Activated CD4-positive, alpha-beta T cell treated with anti-CD3 and anti-CD28 coated beads, Interleukin-2, amount 50 U/mL, for 48 hours (primary cell): ENCODE measurements at regions not wholly inside any gene's neighbourhood (a gene's known extent, or its start where the extent isn't known, plus 50 kb on each side); places are given as distances from the start of the nearest gene placed in this dataset.

Source experiments
- DNase-seq, 2 experiments: peaks; one replicate each; pipeline ENCODE4 v3.0.0-alpha.2; 2020

- DNase-seq, result no peak
Observed at GRCh38 chr3:160132226-160132625, 93.0 kb upstream of the C3orf80 start.

GRCh38 chr3:160133757-160134156 lies 91.5 kb upstream of the C3orf80 start:
- no peak for DNase-seq

GRCh38 chr3:160134454-160134853 lies 90.8 kb upstream of the C3orf80 start:
- no peak for DNase-seq

DNA sequence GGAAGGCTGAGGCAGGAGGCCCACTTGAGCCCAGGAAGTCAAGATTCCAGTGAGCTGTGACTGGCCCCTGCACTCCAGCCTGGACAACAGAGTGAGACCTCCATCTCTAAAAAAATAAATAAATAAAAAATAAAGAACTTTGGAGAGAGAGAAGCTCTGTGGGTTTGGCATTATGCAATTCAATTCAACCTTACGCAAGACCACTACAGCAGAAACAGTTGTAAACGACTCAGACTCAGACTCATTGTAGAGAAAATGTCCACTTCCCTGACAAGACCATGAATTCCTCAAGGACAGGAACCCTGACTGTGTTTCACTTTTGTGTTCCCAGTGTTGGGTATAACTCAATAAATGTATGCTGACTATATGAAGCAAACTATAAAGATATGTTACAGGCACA lies 90.3 kb upstream of the C3orf80 start:
- DNase-seq, result no peak

DNA sequence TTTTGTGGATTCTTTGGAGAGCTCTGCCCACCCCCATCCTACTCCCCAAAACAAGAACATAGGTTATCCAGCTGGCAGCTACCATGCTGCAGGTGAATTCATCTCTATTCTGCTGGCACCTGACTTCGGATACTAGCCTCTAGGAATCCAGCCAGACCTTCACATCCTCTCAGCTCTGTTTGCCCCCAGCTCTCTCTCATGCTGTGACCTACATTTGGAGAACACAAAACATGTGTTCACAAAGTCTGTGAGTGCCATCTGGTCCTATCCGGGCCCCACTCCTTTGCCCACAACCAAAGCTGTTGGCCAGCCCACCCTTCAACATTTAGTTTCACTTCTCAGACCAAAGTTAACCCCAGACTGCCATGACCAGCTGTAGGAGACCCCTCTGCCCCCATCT lies 89.4 kb upstream of the C3orf80 start:
- no peak for DNase-seq

DNA sequence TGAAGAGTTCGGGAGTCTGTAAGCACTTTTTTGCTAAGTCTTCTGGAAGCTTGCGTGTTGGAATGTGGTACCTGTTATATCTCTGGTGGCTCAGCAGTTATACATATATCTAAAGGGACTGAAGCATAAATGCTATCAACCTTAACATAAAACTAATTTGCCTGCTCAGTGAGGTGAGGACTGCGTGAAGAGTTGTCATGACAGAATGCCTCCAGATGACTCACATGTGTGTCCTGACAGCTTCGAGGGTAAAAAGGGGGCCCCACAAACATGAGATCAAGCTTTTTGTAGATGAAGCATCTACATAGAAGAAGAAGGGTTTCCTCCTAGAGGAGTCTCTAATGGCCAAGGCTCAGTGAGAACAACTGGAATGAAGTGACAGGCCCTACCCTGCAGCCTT lies 88.8 kb upstream of the C3orf80 start:
- DNase-seq, result no peak

DNA sequence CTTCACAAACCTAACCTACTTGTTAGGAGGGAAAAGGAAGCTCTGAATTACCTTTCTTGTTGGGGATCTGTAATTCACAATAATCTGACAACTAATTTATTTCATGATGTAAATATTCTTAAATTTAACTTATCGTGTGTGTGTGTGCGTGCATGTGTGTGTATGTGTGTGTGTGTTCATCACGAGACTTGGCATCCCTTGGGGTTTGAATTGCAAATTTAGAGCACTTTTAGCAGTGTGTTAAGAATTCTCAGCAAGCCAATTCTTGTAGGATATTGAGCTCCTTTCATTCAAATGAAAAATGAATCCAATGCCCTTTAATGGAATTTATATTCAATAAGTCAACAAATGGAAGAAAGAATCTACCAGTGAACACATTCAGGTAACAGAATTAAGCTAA lies 85.9 kb upstream of the C3orf80 start:
- no peak for DNase-seq

DNA sequence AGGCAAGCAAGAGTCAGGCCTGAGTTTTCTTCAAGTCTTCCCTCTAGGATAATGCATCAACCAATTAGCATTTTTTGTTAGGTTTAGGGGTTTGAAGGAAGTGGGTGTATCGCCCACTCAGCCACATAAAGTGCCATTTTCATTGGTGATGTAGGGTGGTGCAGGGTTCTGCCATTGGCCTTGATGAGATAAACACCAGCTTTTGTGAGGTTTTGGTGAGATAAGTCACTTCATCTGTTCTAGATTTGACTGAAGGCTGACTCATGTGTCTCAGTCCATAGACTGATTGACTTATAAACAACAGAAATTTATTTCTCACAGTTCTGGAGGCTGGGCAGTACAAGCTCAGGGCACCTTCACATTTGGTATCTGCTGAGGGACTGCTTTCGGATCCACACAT lies 84.5 kb upstream of the C3orf80 start:
- DNase-seq, result peak; percentile 7 to 28

DNA sequence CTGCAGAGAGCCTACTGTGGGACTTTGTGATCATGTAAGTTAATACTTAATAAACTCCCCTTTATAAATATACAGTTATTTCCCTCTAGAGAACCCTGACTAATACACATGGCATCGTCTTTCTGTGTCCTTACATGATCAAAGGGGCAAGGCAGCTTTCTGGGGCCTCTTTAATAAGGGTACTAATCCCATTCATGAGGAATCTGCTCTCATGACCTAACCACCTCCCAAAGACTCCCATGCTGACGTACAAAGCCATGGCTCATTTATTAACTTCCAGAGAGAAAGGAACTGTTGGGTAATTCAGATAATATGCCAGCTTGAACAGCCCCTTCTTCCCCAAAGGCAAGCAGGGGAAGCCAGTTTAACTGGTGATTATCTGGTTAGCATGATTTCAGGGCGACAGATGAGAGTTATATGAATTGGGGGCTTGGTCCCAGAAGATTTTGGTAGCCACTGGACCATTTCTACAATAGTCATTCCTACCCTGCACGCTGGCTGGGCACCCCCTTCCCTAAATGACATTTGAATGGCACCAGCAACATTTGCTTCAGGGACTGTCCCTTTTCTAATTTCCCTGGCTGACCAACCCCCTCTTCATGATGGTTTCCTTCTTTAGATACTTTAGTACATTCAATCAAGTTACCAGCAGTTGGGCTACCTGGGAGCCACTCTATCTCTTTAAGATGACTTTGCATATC lies 83.6 kb upstream of the C3orf80 start:
- DNase-seq, result no peak

- DNase-seq, result no peak
Observed at GRCh38 chr3:160143482-160143881, 81.7 kb upstream of the C3orf80 start.

GRCh38 chr3:160150066-160150465 lies 75.2 kb upstream of the C3orf80 start:
- no peak for DNase-seq

DNA sequence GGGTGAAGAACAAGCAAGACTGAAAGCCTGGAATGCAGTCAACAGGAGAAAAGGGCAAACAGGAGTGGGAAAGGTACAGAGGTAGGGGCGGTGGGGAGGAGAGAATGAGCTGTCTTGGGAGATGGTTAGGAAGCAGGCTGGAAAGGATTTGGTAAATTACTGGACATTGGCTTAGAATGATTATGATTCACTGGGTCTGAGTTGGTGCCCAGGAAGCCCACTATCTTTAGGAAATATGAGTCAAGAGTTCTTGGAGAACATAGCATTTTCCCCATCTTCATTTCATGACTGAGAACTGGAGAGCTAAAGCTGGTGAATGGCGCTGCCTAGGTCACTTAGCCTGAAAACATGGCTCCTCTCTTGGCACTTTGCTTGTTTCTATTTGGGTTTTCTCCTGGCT lies 74.7 kb upstream of the C3orf80 start:
- no peak for DNase-seq

DNA sequence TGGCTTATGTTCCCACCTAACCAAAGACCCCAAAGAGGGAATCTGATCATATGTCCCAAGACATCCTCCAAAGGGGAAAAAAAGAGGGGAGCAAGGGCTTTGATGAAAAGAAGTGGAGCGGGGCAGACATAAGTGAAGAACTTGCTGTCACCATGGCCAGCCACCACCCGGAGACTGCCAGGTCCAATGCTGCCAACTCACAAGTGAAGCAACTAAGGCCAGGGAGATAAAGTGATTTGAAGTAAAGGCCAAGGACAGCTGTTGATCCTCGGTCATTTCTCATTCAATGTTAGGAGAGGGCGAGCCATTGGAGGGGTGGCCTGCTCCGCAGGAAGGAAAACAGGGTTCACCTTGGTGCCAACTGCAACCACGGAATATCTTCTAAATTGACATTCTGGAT lies 72.6 kb upstream of the C3orf80 start:
- DNase-seq, result no peak

DNA sequence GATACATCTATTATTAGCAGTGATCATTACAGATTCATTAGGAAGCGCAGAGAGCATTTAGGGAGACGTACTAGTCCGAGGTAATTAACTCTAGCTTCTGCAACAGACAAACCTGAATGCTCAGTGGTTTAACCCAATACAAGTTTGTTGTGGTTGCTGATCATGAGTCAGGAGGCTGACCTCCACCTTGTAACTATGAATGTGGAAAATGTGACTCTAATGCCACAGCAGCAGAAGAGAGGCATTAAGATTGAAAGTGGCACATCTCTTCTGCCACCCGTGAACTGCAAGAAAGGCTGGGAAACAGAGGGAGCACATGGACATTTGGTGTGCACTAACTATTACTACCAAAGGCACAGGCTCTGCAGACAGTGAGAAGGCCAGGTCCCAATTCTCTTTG lies 71.2 kb upstream of the C3orf80 start:
- DNase-seq, result no peak

DNA sequence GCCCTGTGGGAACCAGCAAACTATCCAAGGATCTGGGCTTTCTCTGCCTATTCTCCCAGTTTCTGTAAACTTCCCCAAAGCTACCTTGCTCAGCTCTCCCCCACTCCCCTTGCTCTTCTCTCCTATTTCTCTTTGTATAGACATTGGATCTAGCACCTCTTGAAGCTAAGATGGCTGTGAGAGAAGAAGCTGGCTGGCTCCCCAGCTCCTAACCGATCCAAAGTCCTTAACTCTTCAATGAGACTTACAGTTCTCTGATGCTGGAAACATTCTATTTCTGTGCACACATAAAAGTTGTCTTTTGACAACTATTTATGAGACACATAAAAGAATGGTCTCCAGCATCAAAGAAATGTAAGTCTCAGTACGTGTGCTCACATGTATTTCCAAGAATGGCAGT lies 70.6 kb upstream of the C3orf80 start:
- DNase-seq, result no peak

GRCh38 chr3:160157321-160157720 lies 67.9 kb upstream of the C3orf80 start:
- DNase-seq, result no peak

DNA sequence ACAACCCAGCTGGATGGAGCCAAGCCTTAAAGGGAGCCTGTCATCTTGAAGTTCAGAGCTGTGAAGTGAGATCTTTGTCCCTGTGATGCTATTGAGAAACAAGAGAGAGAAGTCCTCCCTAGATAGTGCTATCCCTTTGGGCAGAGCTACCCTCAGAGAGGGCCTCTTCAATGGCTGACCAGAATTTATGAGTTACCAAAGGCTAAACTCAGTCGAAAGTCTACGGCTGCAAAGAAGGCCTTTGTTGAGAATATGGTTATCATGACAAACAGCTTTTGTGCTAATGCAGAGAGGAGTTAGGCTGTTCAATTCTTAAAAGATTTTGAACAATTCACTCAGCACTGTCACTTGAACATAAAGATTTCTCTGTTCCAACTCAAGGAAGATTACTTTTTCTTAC lies 65.9 kb upstream of the C3orf80 start:
- no peak for DNase-seq

DNA sequence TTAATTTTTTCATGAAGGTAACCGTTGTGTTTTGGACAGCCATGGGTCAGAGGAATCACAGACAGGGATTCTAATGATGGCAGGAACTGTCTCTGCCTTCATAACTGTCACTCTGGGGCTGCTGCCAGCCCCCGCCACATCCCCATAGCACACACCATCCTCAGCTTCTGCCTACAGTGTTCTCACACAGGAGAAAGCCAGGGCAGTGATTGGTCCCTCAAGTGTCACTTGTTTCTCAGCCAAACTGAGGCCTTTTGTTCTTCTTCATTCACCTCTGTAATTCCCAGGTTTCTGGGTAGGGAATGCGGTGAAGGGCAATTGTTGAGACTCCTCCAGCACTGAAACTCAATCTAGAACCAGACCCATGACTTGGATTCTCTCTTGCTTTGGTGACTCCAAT lies 65.4 kb upstream of the C3orf80 start:
- no peak for DNase-seq

- DNase-seq, result no peak
Observed at GRCh38 chr3:160161921-160162320, 63.3 kb upstream of the C3orf80 start.

- no peak for DNase-seq
Observed at GRCh38 chr3:160162440-160162839, 62.8 kb upstream of the C3orf80 start.

GRCh38 chr3:160163229-160163878 lies 61.9 kb upstream of the C3orf80 start:
- DNase-seq, result no peak

GRCh38 chr3:160168246-160168645 lies 57.0 kb upstream of the C3orf80 start:
- no peak for DNase-seq

- DNase-seq, result no peak
Observed at GRCh38 chr3:160169139-160169976, 55.9 kb upstream of the C3orf80 start.
